NCI-H2196 (cell line): ENCODE measurements at regions not wholly inside any gene's neighbourhood (a gene's known extent, or its start where the extent isn't known, plus 50 kb on each side); places are given as distances from the start of the nearest gene placed in this dataset.
"Not testable (repeated sequence)": the region's sequence is repeated elsewhere in the genome, so short reads cannot be mapped to it uniquely, and the experiment has no call there.

Experiments
- DNase-seq: peaks from one replicate; lab custom pipeline; 2025; ENCODE audit not compliant: unreplicated experiment; lab: John Stamatoyannopoulos, UW

GRCh38 chr16:16613212-16613611 lies 234.3 kb downstream of the NPIPA7 start:
- not testable (repeated sequence) for DNase-seq

- DNase-seq = not testable (repeated sequence)
Measured at GRCh38 chr16:16614484-16614883, 235.5 kb downstream of the NPIPA7 start.

GRCh38 chr16:16618963-16619465 lies 240.1 kb downstream of the NPIPA7 start:
- DNase-seq = not testable (repeated sequence)

- DNase-seq = not testable (repeated sequence)
Measured at GRCh38 chr16:16624367-16624766, 245.4 kb downstream of the NPIPA7 start.

- DNase-seq = not testable (repeated sequence)
Measured at GRCh38 chr16:16625140-16625539, 246.2 kb downstream of the NPIPA7 start.

GRCh38 chr16:16627865-16628264 lies 248.9 kb downstream of the NPIPA7 start:
- DNase-seq = not testable (repeated sequence)

- not testable (repeated sequence) for DNase-seq
Measured at GRCh38 chr16:16638231-16638630, 259.3 kb downstream of the NPIPA7 start.

GRCh38 chr16:16638714-16639113 lies 259.8 kb downstream of the NPIPA7 start:
- not testable (repeated sequence) for DNase-seq

GRCh38 chr16:16643828-16644227 lies 264.9 kb downstream of the NPIPA7 start:
- not testable (repeated sequence) for DNase-seq

- DNase-seq = not testable (repeated sequence)
Measured at GRCh38 chr16:16648002-16648401, 269.1 kb downstream of the NPIPA7 start.

GRCh38 chr16:16672180-16672812 lies 293.4 kb downstream of the NPIPA7 start:
- not testable (repeated sequence) for DNase-seq

GRCh38 chr16:16674820-16675219 lies 295.9 kb downstream of the NPIPA7 start:
- not testable (repeated sequence) for DNase-seq

- not testable (repeated sequence) for DNase-seq
Measured at GRCh38 chr16:16721849-16722248, 342.9 kb downstream of the NPIPA7 start.

- DNase-seq = not testable (repeated sequence)
Measured at GRCh38 chr16:16722666-16723065, 343.7 kb downstream of the NPIPA7 start.

- DNase-seq = not testable (repeated sequence)
Measured at GRCh38 chr16:16723819-16724519, 345.0 kb downstream of the NPIPA7 start.

- not testable (repeated sequence) for DNase-seq
Measured at GRCh38 chr16:16727048-16727447, 348.1 kb downstream of the NPIPA7 start.

GRCh38 chr16:16742573-16742972 lies 363.6 kb downstream of the NPIPA7 start:
- not testable (repeated sequence) for DNase-seq

- DNase-seq = not testable (repeated sequence)
Measured at GRCh38 chr16:16754992-16755667, 376.2 kb downstream of the NPIPA7 start.

- no peak for DNase-seq
Measured at GRCh38 chr16:16763449-16763848, 384.5 kb downstream of the NPIPA7 start.

GRCh38 chr16:16770717-16771116 lies 391.8 kb downstream of the NPIPA7 start:
- not testable (repeated sequence) for DNase-seq

GRCh38 chr16:16774389-16774788 lies 395.4 kb downstream of the NPIPA7 start:
- DNase-seq = no peak

- DNase-seq = no peak
Measured at GRCh38 chr16:16778332-16778731, 399.4 kb downstream of the NPIPA7 start.
